ENCODE measurements at regions not wholly inside any gene's neighbourhood (a gene's known extent, or its start where the extent isn't known, plus 50 kb on each side); places are given as distances from the start of the nearest gene placed in this dataset.
A peak's percentile ranks its signal among the peaks of the same experiment; 100 is the strongest.

- H3K9me3 ChIP-seq: no peaks in the 10 kb centered on the region
Measured at GRCh38 chr13:40341501-40341900, 324.9 kb downstream of the FOXO1 start.

GRCh38 chr13:40342461-40342860 is 324.0 kb downstream of the FOXO1 start:
- no peak for TF ChIP-seq POLR2A (IDR thresholded peaks at IDR 0.05)
- TF ChIP-seq CTCF (IDR thresholded peaks at IDR 0.05): no peak
- H3K9me3 ChIP-seq: no peaks in the 10 kb centered on the region
- no peak overlapping the region for H3K4me3 ChIP-seq
- DNase-seq: no peak
- no peak overlapping the region for H3K27ac ChIP-seq
- no peaks in the 10 kb centered on the region for H3K27me3 ChIP-seq
- H3K36me3 ChIP-seq: no peaks in the 10 kb centered on the region
- H3K4me1 ChIP-seq: peaks cover 0 to 23% (median 8%) of the 10 kb centered on the region in 4 donors

More at GRCh38 chr13:40341501-40341900, 324.9 kb downstream of the FOXO1 start:
- DNase-seq: no peak
- H3K4me3 ChIP-seq: no peak overlapping the region
- no peak overlapping the region for H3K27ac ChIP-seq
- no peaks in the 10 kb centered on the region for H3K27me3 ChIP-seq
- peaks cover 0 to 23% (median 8%) of the 10 kb centered on the region in 4 donors for H3K4me1 ChIP-seq
- no peaks in the 10 kb centered on the region for H3K36me3 ChIP-seq
- TF ChIP-seq POLR2A (IDR thresholded peaks at IDR 0.05) (no peak), CTCF (IDR thresholded peaks at IDR 0.05) (no peak)

- peaks cover 0 to 23% (median 8%) of the 10 kb centered on the region in 4 donors for H3K4me1 ChIP-seq
- no peak overlapping the region for H3K4me3 ChIP-seq
- H3K27ac ChIP-seq: no peak overlapping the region
- no peak for DNase-seq
- no peaks in the 10 kb centered on the region for H3K9me3 ChIP-seq
- H3K27me3 ChIP-seq: no peaks in the 10 kb centered on the region
- H3K36me3 ChIP-seq: no peaks in the 10 kb centered on the region
- TF ChIP-seq CTCF (IDR thresholded peaks at IDR 0.05): no peak
- no peak for TF ChIP-seq POLR2A (IDR thresholded peaks at IDR 0.05)
Measured at GRCh38 chr13:40342901-40343300, 323.5 kb downstream of the FOXO1 start.

- TF ChIP-seq CTCF (IDR thresholded peaks at IDR 0.05): no peak
- no peak for TF ChIP-seq POLR2A (IDR thresholded peaks at IDR 0.05)
- Histone ChIP-seq H3K36me3 (no peaks in the 10 kb centered on the region), H3K4me3 (no peak overlapping the region), H3K27me3 (no peaks in the 10 kb centered on the region), H3K9me3 (no peaks in the 10 kb centered on the region), H3K4me1 (peaks cover 0 to 23% (median 8%) of the 10 kb centered on the region in 4 donors), H3K27ac (peak overlapping the region in 1 of 4 donors; percentile 40)
- DNase-seq: no peak
Measured at GRCh38 chr13:40343550-40344269, 322.7 kb downstream of the FOXO1 start.

- peak in 1 of 3 donors; percentile 53 for DNase-seq
- Histone ChIP-seq H3K9me3 (no peaks in the 10 kb centered on the region), H3K36me3 (no peaks in the 10 kb centered on the region), H3K27ac (peak overlapping the region in 2 of 4 donors; percentile 13 to 40), H3K4me1 (peaks cover 0 to 23% (median 8%) of the 10 kb centered on the region in 4 donors), H3K4me3 (no peak overlapping the region), H3K27me3 (no peaks in the 10 kb centered on the region)
- TF ChIP-seq POLR2A (IDR thresholded peaks at IDR 0.05): no peak
- no peak for TF ChIP-seq CTCF (IDR thresholded peaks at IDR 0.05)
Measured at GRCh38 chr13:40344270-40345148, 321.9 kb downstream of the FOXO1 start.

Data from Peyer's patch (tissue), 4 donors.